ENCODE measurements at regions not wholly inside any gene's neighbourhood (a gene's known extent, or its start where the extent isn't known, plus 50 kb on each side); places are given as distances from the start of the nearest gene placed in this dataset.

GRCh38 chr15:37693926-37694325 lies 240.5 kb upstream of the TMCO5A start:
- TF ChIP-seq CTCF (conservative IDR thresholded peaks at IDR 0.05 in 1 of 2, IDR thresholded peaks at IDR 0.05 in 1 of 2; ENCODE audit: extremely low read depth in 1 of 2, insufficient read depth in 1 of 2, low read depth in 1 of 2, low read length in 2 of 2) = no peak
- TF ChIP-seq EZH2 (IDR thresholded peaks at IDR 0.05; ENCODE audit: borderline replicate concordance, low read length) = no peak

All from mammary epithelial cell (primary cell).